ENCODE measurements at regions not wholly inside any gene's neighbourhood (a gene's known extent, or its start where the extent isn't known, plus 50 kb on each side); places are given as distances from the start of the nearest gene placed in this dataset.

DNA sequence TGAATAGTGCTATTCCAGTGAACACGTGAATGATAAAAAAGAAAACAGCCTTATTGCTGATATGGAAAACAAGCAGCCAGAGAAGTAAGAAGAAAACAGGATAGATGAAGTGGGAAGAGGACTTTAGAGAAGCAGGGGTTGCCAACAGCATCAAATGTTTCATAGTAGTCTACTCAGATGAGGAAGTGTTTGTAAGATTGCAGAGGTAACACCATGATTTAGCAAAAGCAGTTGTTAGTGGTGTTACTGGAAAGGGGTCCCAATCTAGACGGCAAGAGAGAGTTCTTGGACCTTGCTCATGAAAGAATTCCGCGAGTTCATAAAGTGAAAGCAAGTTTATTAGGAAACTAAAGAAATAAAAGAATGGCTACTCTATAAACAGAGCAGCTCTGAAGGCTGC lies 108.8 kb upstream of the MCTP2 start:
- intact Hi-C loops (cut with DNase I): loop anchor here (5.0 kb wide), 1 partner anchor 1090 kb away; no protein-coding TSS in a partner anchor

DNA sequence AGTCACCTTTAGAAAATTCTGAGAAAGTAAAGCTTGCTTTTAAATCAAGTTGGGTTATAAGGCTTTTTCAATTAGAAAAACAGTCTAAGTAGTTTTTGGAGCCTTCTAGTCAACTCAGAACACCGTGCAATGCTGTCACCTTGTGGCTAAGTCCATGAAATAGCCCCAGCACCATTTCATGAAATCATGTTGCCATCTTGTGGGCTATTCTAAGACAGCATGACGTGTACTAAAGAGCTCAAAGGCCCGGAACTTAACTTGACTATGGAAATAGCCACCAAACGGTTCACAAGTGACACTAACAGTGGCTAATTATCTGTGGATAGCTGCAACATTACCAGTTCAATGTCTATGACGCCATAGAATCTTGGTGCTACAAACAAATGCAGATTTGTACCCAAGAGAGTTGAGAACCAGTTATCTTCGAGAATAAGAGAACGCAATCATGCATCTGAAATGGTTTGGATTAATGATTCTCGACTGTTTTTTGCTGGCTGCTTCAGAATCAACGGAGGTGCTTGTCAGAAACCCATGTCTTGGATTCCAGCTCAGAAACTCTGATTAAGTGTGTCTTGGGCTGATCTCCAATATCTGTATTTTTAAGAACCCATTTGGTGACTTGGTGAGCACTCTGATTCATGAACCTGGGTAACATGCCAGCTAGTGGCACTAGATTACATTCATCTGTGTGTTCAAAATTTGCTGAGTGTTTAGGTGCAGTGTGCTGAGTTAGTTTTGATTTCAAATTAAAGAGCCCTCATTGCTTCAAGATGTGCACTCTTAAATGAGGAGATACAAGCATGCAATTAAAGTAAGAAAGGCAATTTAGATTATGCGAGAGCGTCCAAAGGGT lies 111.2 kb upstream of the MCTP2 start:
- FAIRE-seq (peak; percentile 93), DNase-seq (peak in 4 of 5 donors; percentile 75 to 95 (median 86))
- Histone ChIP-seq H3K27ac (ENCODE audit: low read depth in 2 of 2, low read length in 2 of 2) (no peak overlapping the region), H3K9me3 (ENCODE audit: control insufficient read depth in 2 of 3, insufficient read depth in 1 of 3, low read length in 3 of 3) (no peaks in the 10 kb centered on the region), H3K9ac (ENCODE audit: low read length in 3 of 3) (no peak overlapping the region), H3K36me3 (ENCODE audit: control insufficient read depth in 2 of 3, insufficient read depth in 3 of 3, low read length in 3 of 3) (no peaks in the 10 kb centered on the region), H3K27me3 (ENCODE audit: control insufficient read depth, insufficient read depth, low read length) (no peaks in the 10 kb centered on the region), H3K4me3 (ENCODE audit: low read length in 3 of 3) (peak overlapping the region in 1 of 3 donors; percentile 15), H3K4me1 (ENCODE audit: control insufficient read depth in 2 of 3, insufficient read depth in 2 of 3, low read depth in 1 of 3, low read length in 3 of 3) (no peaks in the 10 kb centered on the region)
- intact Hi-C loops (cut with DNase I): loop anchor here (5.0 kb wide), 1 partner anchor 1088 kb away; no protein-coding TSS in a partner anchor
- TF ChIP-seq, protein P1, sequence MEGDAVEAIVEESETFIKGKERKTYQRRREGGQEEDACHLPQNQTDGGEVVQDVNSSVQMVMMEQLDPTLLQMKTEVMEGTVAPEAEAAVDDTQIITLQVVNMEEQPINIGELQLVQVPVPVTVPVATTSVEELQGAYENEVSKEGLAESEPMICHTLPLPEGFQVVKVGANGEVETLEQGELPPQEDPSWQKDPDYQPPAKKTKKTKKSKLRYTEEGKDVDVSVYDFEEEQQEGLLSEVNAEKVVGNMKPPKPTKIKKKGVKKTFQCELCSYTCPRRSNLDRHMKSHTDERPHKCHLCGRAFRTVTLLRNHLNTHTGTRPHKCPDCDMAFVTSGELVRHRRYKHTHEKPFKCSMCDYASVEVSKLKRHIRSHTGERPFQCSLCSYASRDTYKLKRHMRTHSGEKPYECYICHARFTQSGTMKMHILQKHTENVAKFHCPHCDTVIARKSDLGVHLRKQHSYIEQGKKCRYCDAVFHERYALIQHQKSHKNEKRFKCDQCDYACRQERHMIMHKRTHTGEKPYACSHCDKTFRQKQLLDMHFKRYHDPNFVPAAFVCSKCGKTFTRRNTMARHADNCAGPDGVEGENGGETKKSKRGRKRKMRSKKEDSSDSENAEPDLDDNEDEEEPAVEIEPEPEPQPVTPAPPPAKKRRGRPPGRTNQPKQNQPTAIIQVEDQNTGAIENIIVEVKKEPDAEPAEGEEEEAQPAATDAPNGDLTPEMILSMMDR (IDR thresholded peaks at IDR 0.05; ENCODE audit: borderline replicate concordance, extremely low read depth, insufficient read depth): peak; percentile 98

More for the DNA sequence above, 108.8 kb upstream of the MCTP2 start:
- Histone ChIP-seq H3K9ac (ENCODE audit: low read length in 3 of 3) (no peak overlapping the region), H3K4me1 (ENCODE audit: control insufficient read depth in 2 of 3, insufficient read depth in 2 of 3, low read depth in 1 of 3, low read length in 3 of 3) (no peaks in the 10 kb centered on the region), H3K4me3 (ENCODE audit: low read length in 3 of 3) (no peak overlapping the region), H3K36me3 (ENCODE audit: control insufficient read depth in 2 of 3, insufficient read depth in 3 of 3, low read length in 3 of 3) (no peaks in the 10 kb centered on the region), H3K27me3 (ENCODE audit: control insufficient read depth, insufficient read depth, low read length) (no peaks in the 10 kb centered on the region), H3K9me3 (ENCODE audit: control insufficient read depth in 2 of 3, insufficient read depth in 1 of 3, low read length in 3 of 3) (no peaks in the 10 kb centered on the region), H3K27ac (ENCODE audit: low read depth in 2 of 2, low read length in 2 of 2) (no peak overlapping the region)
- TF ChIP-seq, protein P1 (IDR thresholded peaks at IDR 0.05; ENCODE audit: borderline replicate concordance, extremely low read depth, insufficient read depth): no peak
- FAIRE-seq: no peak
- no peak for DNase-seq

DNA sequence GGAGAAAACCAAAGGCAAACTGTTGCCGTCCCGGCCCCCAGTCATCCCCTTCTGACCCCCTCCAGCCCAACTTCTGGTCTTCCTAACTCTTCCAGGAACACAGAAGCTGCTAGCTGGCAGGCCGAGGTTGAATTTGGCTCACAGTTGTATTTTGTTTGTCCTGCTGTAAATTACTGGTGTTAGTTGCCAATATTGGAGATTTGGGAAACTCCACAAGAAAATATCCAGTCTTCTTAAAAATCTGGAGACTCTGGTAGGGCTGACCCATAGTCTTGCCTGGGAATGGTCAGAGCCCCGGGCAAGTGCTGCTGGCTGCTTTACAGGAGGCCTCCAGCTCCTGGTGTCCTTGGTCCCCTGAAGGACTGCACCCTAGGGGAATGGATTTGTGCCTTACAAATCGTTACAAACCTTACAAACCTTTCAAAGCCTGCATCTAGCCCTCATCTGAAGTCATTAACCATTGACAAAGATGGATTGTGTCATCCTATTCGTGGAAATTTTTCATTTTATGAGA lies 112.0 kb upstream of the MCTP2 start:
- Histone ChIP-seq H3K27me3 (ENCODE audit: control insufficient read depth, insufficient read depth, low read length) (no peaks in the 10 kb centered on the region), H3K4me1 (ENCODE audit: control insufficient read depth in 2 of 3, insufficient read depth in 2 of 3, low read depth in 1 of 3, low read length in 3 of 3) (no peaks in the 10 kb centered on the region), H3K4me3 (ENCODE audit: low read length in 3 of 3) (no peak overlapping the region), H3K9me3 (ENCODE audit: control insufficient read depth in 2 of 3, insufficient read depth in 1 of 3, low read length in 3 of 3) (no peaks in the 10 kb centered on the region), H3K9ac (ENCODE audit: low read length in 3 of 3) (no peak overlapping the region), H3K27ac (ENCODE audit: low read depth in 2 of 2, low read length in 2 of 2) (no peak overlapping the region), H3K36me3 (ENCODE audit: control insufficient read depth in 2 of 3, insufficient read depth in 3 of 3, low read length in 3 of 3) (no peaks in the 10 kb centered on the region)
- TF ChIP-seq, protein P1 (IDR thresholded peaks at IDR 0.05; ENCODE audit: borderline replicate concordance, extremely low read depth, insufficient read depth): no peak
- intact Hi-C loops (cut with DNase I): no loop called here
- FAIRE-seq (no peak), DNase-seq (peak in 4 of 5 donors; percentile 8 to 60 (median 25))

Measured in kidney (tissue), 13 donors.